ENCODE measurements at regions not wholly inside any gene's neighbourhood (a gene's known extent, or its start where the extent isn't known, plus 50 kb on each side); places are given as distances from the start of the nearest gene placed in this dataset.

DNA sequence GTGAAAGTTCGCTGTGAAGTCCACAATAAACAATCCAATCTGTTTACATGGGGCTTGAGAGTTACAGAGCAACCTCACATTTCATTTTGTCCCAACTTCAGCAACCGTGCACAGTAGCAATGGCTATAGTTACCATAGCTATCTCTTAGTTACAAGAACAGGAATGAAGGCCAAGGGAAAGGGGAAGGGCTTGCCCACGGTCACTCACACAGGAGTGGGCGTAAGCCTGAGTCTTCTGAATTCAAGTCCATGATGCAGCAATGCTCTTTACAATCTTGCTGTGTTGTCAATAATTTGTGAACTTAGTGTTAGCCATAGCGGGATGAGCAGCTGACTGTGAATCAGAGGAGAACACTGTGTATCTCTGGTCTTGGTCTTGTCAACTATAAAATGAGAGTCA lies 102.9 kb downstream of the ADAMTS15 start:
- TF ChIP-seq ZFX (IDR thresholded peaks at IDR 0.05) = no peak
- H3K27ac ChIP-seq = no peak overlapping the region

DNA sequence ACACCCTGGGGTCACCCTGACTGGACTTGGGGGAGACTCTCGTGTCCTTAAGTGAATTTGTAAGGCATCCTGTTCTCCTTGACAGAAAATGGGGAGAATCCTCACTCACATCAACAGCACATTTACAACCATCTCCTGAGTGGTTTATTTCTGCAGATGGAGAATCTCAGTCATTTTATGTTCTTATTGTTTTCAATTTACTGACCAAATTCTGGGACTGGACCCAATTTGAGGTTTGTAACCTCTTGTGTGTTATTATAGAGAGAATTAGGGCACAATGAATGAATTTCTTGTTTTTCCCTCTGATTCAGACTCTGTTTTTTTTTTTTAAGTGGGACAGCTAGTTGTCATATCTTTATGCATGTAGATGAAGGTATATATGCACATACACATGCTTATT lies 104.9 kb downstream of the ADAMTS15 start:
- TF ChIP-seq, protein P1, sequence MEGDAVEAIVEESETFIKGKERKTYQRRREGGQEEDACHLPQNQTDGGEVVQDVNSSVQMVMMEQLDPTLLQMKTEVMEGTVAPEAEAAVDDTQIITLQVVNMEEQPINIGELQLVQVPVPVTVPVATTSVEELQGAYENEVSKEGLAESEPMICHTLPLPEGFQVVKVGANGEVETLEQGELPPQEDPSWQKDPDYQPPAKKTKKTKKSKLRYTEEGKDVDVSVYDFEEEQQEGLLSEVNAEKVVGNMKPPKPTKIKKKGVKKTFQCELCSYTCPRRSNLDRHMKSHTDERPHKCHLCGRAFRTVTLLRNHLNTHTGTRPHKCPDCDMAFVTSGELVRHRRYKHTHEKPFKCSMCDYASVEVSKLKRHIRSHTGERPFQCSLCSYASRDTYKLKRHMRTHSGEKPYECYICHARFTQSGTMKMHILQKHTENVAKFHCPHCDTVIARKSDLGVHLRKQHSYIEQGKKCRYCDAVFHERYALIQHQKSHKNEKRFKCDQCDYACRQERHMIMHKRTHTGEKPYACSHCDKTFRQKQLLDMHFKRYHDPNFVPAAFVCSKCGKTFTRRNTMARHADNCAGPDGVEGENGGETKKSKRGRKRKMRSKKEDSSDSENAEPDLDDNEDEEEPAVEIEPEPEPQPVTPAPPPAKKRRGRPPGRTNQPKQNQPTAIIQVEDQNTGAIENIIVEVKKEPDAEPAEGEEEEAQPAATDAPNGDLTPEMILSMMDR (conservative IDR thresholded peaks at IDR 0.05) = no peak
- no peak for TF ChIP-seq ZFX (IDR thresholded peaks at IDR 0.05)

DNA sequence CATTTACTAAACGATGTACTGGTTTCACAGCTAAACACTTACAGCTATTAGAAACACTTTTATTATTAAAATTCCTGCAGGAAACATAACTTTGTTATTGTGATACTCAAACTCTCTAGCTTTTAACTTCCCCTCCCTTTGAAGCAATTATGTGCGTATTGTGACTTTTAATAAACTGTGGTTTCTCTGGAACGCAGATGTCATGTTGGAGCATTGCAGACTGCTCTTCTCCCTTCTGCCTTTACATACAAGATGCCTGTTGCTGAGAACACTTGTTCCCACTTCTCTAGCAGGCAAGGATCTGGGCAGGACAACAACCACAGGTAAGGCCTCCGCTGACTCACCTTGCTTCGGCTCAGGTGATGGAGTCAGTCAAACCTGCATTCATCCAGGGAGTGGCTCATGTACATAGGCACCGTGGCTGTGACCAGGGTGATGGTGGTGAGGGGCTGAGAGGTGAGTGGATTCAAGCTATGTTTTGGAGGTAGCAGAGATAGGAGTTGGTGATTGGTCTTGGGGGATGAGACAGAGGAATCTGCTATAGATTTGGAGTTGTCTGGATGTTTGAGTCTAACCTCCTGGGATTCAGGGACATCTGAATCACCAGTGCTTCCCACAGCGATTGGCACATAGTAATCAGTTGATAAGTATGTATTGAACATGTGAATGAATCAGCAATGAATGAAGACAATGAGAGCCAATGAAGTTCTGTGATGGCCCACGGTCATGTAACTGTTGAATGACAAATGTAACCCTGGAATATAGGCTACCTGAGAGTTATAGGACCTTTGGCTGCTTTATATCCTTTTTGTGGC lies 106.0 kb downstream of the ADAMTS15 start:
- TF ChIP-seq, protein P1 (conservative IDR thresholded peaks at IDR 0.05) = no peak
- TF ChIP-seq ZFX (IDR thresholded peaks at IDR 0.05) = no peak
- no peak overlapping the region for H3K27ac ChIP-seq

More for the DNA sequence above, 104.9 kb downstream of the ADAMTS15 start:
- H3K27ac ChIP-seq = no peak overlapping the region

DNA sequence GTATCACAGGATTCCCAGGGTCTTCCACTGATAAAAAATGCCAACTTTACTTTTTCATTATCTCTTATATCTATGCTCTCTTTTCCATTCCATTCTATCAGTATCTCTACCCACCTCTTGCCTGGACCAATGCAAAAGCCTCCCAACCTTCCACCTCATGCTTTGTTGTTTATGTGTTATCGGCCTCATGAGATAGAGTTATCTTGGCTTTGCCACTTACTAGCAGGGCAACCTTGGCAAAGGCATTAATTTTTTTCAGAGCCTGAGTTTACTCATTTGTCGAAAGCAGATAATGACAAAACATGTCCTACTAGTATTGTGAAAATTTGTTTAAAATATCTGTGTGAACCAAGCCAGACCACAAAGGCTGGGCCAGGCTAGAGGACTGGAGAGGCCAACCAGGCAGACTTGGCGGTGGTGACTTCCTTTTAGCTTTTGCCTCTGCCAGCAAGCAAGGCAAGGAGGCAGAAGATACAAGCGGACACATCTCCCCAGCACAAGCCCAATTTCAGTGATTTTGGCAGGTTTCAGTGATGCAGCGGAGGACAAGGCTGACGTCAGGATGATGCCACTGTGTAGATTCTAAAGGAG lies 106.9 kb downstream of the ADAMTS15 start:
- no peak for TF ChIP-seq ZFX (IDR thresholded peaks at IDR 0.05)
- TF ChIP-seq, protein P1 (conservative IDR thresholded peaks at IDR 0.05) = no peak
- H3K27ac ChIP-seq = no peak overlapping the region

DNA sequence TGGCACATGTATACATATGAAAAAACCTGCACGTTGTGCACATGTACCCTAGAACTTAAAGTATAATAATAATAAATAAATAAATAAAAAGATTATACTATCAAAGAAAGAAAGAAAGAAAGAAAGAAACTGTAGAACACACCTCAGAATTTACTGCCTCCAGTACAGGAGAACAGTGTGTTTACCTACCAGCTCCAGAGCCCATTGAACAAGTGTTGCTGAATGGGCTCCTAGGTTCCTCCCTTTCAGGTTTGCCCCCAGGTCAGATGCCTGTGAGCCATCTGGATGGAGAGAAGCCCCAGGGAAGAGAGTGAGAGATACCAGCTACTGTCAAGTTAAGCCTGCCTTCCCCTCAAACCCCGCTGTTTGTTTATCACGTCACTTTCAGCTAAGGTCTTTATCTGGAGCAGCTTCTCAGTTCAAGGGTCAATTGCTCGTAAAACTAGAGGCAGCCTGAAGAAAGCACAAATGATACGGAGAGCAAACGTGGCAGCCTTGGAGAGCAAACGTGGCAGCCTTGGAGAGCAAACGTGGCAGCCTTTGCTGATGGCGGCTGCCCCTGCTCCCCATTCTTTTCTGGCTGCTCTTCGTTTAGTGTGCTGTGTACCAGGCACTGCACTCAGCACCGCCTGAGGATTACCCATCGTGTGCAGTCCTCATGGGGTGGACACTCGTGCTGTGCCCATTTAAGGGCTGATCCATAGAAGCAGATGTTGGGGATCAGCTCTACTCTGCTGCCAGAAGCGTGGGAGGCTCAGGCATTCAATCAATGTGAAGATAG lies 111.7 kb downstream of the ADAMTS15 start:
- no peak for TF ChIP-seq ZFX (IDR thresholded peaks at IDR 0.05)
- TF ChIP-seq, protein P1 (conservative IDR thresholded peaks at IDR 0.05) = no peak
- H3K27ac ChIP-seq = no peak overlapping the region

DNA sequence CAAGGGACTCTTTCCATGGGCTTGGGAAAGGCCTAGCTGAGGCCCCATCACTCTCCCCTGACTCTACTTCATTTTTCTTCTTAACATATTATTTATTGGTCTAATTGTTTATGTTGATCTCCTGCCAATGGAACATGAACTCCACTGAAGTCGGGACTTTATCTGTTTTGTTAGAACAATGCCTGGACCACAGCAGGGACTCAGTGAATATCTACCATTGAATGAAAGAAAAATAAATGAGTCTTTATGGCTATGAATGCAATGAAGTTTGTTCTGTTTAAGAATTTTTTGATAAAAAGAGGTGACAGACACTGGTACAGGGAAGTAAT lies 112.3 kb downstream of the ADAMTS15 start:
- no peak overlapping the region for H3K27ac ChIP-seq
- TF ChIP-seq ZFX (IDR thresholded peaks at IDR 0.05) = no peak
- TF ChIP-seq, protein P1 (conservative IDR thresholded peaks at IDR 0.05) = no peak

DNA sequence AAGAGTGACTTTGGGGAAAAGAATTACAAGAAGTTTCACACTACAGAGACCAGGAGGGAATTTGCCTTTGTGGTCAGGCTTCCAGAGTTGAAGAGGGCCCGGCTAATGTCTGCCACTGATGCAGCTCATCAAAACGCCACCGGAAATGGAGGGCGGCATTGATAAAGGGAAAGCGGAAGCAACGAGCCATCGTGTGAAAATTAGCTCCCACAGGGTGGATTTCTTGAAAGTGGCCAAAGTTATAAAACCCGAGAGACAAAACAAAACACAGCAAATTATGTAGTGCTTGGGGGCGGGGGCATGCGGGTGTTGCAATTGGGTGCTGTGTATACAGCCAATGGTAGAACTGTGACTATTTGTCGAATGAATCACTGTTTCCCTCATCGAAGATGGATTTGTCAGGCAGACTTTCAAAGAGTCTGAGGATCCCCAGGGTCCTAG lies 113.0 kb downstream of the ADAMTS15 start:
- H3K27ac ChIP-seq = no peak overlapping the region
- no peak for TF ChIP-seq ZFX (IDR thresholded peaks at IDR 0.05)
- TF ChIP-seq, protein P1 (conservative IDR thresholded peaks at IDR 0.05) = no peak

Data from C4-2B (cell line).